K562 (cell line): ENCODE measurements at regions not wholly inside any gene's neighbourhood (a gene's known extent, or its start where the extent isn't known, plus 50 kb on each side); places are given as distances from the start of the nearest gene placed in this dataset.

Source experiments
- ATAC-seq: fragments of 200-7000 bp; cut with Tn5 transposase; 3 replicates; pipeline ENCODE4 v1.9.1; 2020; ENCODE audit warnings: moderate library complexity
- BruUV-seq: library from RNA; stranded (reverse); fragments of 400-500 nt; replicated peaks from 2 replicates; lab custom pipeline; 2021; lab: Mats Ljungman, UMichigan
- CTCF ChIA-PET: fragments of 300-600 bp; formaldehyde crosslinking; extraction: SDS; loops from one replicate; lab custom pipeline; 2021; ENCODE audit warnings: low intra/inter-chr PET ratio; lab: Yijun Ruan, JAX
- POLR2A ChIA-PET: fragments of 300-600, 350-650 bp; sonication (Branson Sonifier 250); formaldehyde crosslinking; extraction: SDS; loops from one replicate; lab custom pipeline; 2021; ENCODE audit warnings: antibody characterized with exemption, inconsistent platforms; lab: Yijun Ruan, JAX
- DNase-seq, 4 experiments: peaks; one replicate each; pipeline versions ENCODE4 v3.0.0 to v3.0.0-alpha.2; 2011 to 2018; ENCODE audit warnings: low spot score in 3 of 4, mixed read lengths in 3 of 4; ENCODE audit errors: extremely low read depth in 1 of 4
- FAIRE-seq: peaks from 2 replicates; lab custom pipeline; 2011; peaks lifted over from hg19 to GRCh38; lab: Jason Lieb, UNC
- H2AFZ ChIP-seq: 2 replicates; pipeline ENCODE4 v1.6.0; 2011; ENCODE audit warnings: low read depth, low read length, control low read depth, inconsistent platforms
- H3K27ac ChIP-seq: fragments of 200-600 bp; 3 replicates; pipeline ENCODE4 v1.8.0; 2011; ENCODE audit warnings: low read depth, mild to moderate bottlenecking, control low read depth, inconsistent platforms, low read length, moderate library complexity, mixed read lengths; ENCODE audit errors: extremely low read depth
- H3K27me3 ChIP-seq, 2 experiments: fragments of 300-600 bp in 1 of 2; 2 replicates in 1 of 2; 3 replicates in 1 of 2; pipeline versions ENCODE4 v1.6.0 to v1.8.0; 2011; ENCODE audit warnings: inconsistent platforms in 2 of 2, low read length in 2 of 2, mild to moderate bottlenecking in 1 of 2, mixed read lengths in 1 of 2, moderate library complexity in 1 of 2; ENCODE audit not compliant: control insufficient read depth in 2 of 2, insufficient read depth in 2 of 2
- H3K36me3 ChIP-seq: fragments of 300-600 bp; 3 replicates; pipeline ENCODE4 v1.8.0; 2011; ENCODE audit warnings: mild to moderate bottlenecking, low read length, inconsistent platforms; ENCODE audit not compliant: control insufficient read depth, insufficient read depth
- H3K4me1 ChIP-seq, 2 experiments: fragments of 200-600 bp in 1 of 2; replicated peaks in 1 of 2; 2 replicates in 1 of 2; 3 replicates in 1 of 2; pipeline versions ENCODE4 v1.5.1 to v1.8.0; 2011; ENCODE audit warnings: inconsistent platforms in 2 of 2, low read length in 2 of 2, mild to moderate bottlenecking in 1 of 2, mixed read lengths in 1 of 2, moderate library complexity in 1 of 2; ENCODE audit not compliant: control insufficient read depth in 2 of 2, insufficient read depth in 2 of 2
- H3K4me2 ChIP-seq: 2 replicates; pipeline ENCODE4 v1.6.1; 2011; ENCODE audit warnings: low read length, control low read depth, inconsistent platforms, mixed read lengths; ENCODE audit not compliant: insufficient read depth
- H3K4me3 ChIP-seq: fragments of 200-600 bp; sonication (generic), shearing (Covaris generic); 2 replicates; pipeline ENCODE4 v1.5.1; 2016; ENCODE audit warnings: control low read depth, inconsistent platforms
- H3K79me2 ChIP-seq: fragments of 200-600 bp; 3 replicates; pipeline ENCODE4 v1.8.0; 2011; ENCODE audit warnings: low read length, inconsistent platforms; ENCODE audit not compliant: control insufficient read depth, insufficient read depth
- H3K9ac ChIP-seq, 2 experiments: 2 replicates each; pipeline versions ENCODE4 v1.6.0 to v1.6.1; 2011; ENCODE audit warnings: low read depth in 2 of 2, low read length in 2 of 2, control low read depth in 1 of 2, inconsistent platforms in 1 of 2, mild to moderate bottlenecking in 1 of 2, mixed read lengths in 1 of 2; ENCODE audit not compliant: insufficient read depth in 1 of 2
- H3K9me1 ChIP-seq: one replicate; pipeline ENCODE4 v1.6.0; 2011; ENCODE audit warnings: inconsistent platforms, mild to moderate bottlenecking, low read length, moderate library complexity; ENCODE audit not compliant: control insufficient read depth, insufficient read depth
- H3K9me3 ChIP-seq: replicated peaks from 2 replicates; pipeline ENCODE4 v1.5.1; 2011; ENCODE audit warnings: low read depth, low read length, inconsistent platforms; ENCODE audit not compliant: control insufficient read depth, insufficient read depth
- H4K20me1 ChIP-seq: replicated peaks from 2 replicates; pipeline ENCODE4 v1.6.1; 2011; ENCODE audit warnings: low read length, inconsistent platforms, mixed read lengths; ENCODE audit not compliant: control insufficient read depth, insufficient read depth
- ATF3 ChIP-seq, 2 experiments: fragments of 450-650 bp in 1 of 2; sonication (generic) in 1 of 2; formaldehyde crosslinking in 1 of 2; IDR thresholded peaks in 1 of 2; conservative IDR thresholded peaks in 1 of 2; 2 replicates each; pipeline versions ENCODE4 v1.6.1 to v1.8.1; 2016 to 2023; ENCODE audit warnings: mild to moderate bottlenecking in 2 of 2, moderate library complexity in 2 of 2, inconsistent platforms in 1 of 2, missing genetic modification reagents in 1 of 2
- BRF2 ChIP-seq: IDR thresholded peaks from 3 replicates; pipeline ENCODE4 v1.6.1; 2011; ENCODE audit warnings: borderline replicate concordance, mild to moderate bottlenecking; ENCODE audit not compliant: insufficient read length, insufficient read depth
- C11orf30 ChIP-seq: fragments of 450-650 bp; IDR thresholded peaks from 2 replicates; pipeline ENCODE4 v1.6.1; 2016; ENCODE audit warnings: low read depth, mild to moderate bottlenecking
- CC2D1A ChIP-seq: fragments of 450-650 bp; IDR thresholded peaks from 2 replicates; pipeline ENCODE4 v1.6.1; 2017; ENCODE audit warnings: mild to moderate bottlenecking
- FOSL1 ChIP-seq: fragments of 200-800 bp; sonication (Bioruptor generic); conservative IDR thresholded peaks from 2 replicates; pipeline ENCODE4 v1.6.1; 2016; ENCODE audit warnings: missing genetic modification characterization, missing compliant biosample characterization
- GTF2A2 ChIP-seq: IDR thresholded peaks from 2 replicates; pipeline ENCODE4 v1.6.1; 2016; ENCODE audit warnings: mild to moderate bottlenecking, missing genetic modification characterization, missing compliant biosample characterization
- HOXB6 ChIP-seq: fragments of 250-450 bp; sonication (Bioruptor Pico); IDR thresholded peaks from 2 replicates; pipeline ENCODE4 v1.5.1; 2022; ENCODE audit warnings: mild to moderate bottlenecking, borderline replicate concordance
- JUNB ChIP-seq: fragments of 450-650 bp; formaldehyde crosslinking; conservative IDR thresholded peaks from 2 replicates; pipeline ENCODE4 v1.4.0; 2020; ENCODE audit warnings: mild to moderate bottlenecking
- JUND ChIP-seq, 2 experiments: IDR thresholded peaks; 2 replicates in 1 of 2; 3 replicates in 1 of 2; pipeline ENCODE4 v1.6.1; 2011; ENCODE audit warnings: borderline replicate concordance in 2 of 2, low read depth in 2 of 2, low read length in 2 of 2, improper control_type of control experiment in 1 of 2, missing biosample characterization in 1 of 2, missing genetic modification characterization in 1 of 2, missing genetic modification reagents in 1 of 2
- MAFF ChIP-seq: IDR thresholded peaks from 2 replicates; pipeline ENCODE4 v1.6.1; 2012; ENCODE audit warnings: low read length, improper control_type of control experiment
- MAFG ChIP-seq: fragments of 450-650 bp; conservative IDR thresholded peaks from 2 replicates; pipeline ENCODE4 v1.6.1; 2016; ENCODE audit warnings: missing genetic modification characterization, missing compliant biosample characterization
- MAFK ChIP-seq: IDR thresholded peaks from 2 replicates; pipeline ENCODE4 v1.6.1; 2011; ENCODE audit warnings: low read length, improper control_type of control experiment
- MEF2D ChIP-seq: conservative IDR thresholded peaks from 2 replicates; pipeline ENCODE4 v1.6.1; 2016; ENCODE audit warnings: low read depth, missing genetic modification characterization, missing compliant biosample characterization
- NFE2 ChIP-seq: IDR thresholded peaks from 2 replicates; pipeline ENCODE4 v1.6.1; 2014; ENCODE audit warnings: antibody characterized with exemption, low read depth
- NR1H2 ChIP-seq: sonication (generic); formaldehyde crosslinking; IDR thresholded peaks from 2 replicates; pipeline ENCODE4 v1.4.0; 2020; ENCODE audit warnings: mild to moderate bottlenecking, missing genetic modification reagents
- RCOR1 ChIP-seq, 2 experiments: IDR thresholded peaks; 2 replicates each; pipeline ENCODE4 v1.6.1; 2012; ENCODE audit warnings: low read depth in 2 of 2, low read length in 2 of 2, borderline replicate concordance in 1 of 2, improper control_type of control experiment in 1 of 2
- ZBTB49 ChIP-seq: sonication (generic); formaldehyde crosslinking; IDR thresholded peaks from 2 replicates; pipeline ENCODE4 v1.8.0; 2022; ENCODE audit warnings: missing genetic modification reagents, mild to moderate bottlenecking, borderline replicate concordance
- ZNF316 ChIP-seq: fragments of 450-650 bp; IDR thresholded peaks from 2 replicates; pipeline ENCODE4 v1.6.1; 2016
- WGBS: fragments of 100-300 bp; shearing (Covaris generic); methylation state at CpG from one replicate; pipeline ENCODE4 v1.1.6; 2016; ENCODE audit warnings: low coverage, mixed read lengths; ENCODE audit not compliant: insufficient coverage; ENCODE audit errors: missing lambda C conversion rate; 5-methylcytosine and 5-hydroxymethylcytosine counted together
- in situ Hi-C: fragments of 300-500 bp; cut with MboI; formaldehyde crosslinking; loops from 4 replicates; pipeline ENCODE4 v1.15.0; 2018; ENCODE audit warnings: inconsistent platforms, mixed read lengths
- intact Hi-C: fragments of 100-400 bp; cut with micrococcal nuclease; formaldehyde crosslinking; loops from 2 replicates; pipeline ENCODE4 v1.14.2; 2022

- no peaks in the 10 kb centered on the region for H3K4me1 ChIP-seq
- in situ Hi-C loops (no loop called here), intact Hi-C loops (no loop called here)
- no peaks in the 10 kb centered on the region for H3K27me3 ChIP-seq
- ChIA-PET POLR2A (no interaction called here), CTCF (no interaction called here)
- ATAC-seq (no peak), FAIRE-seq (peak; percentile 26), DNase-seq (no peak)
- H3K79me2 ChIP-seq = no peaks in the 10 kb centered on the region
- H3K9ac ChIP-seq = no peak overlapping the region
- no peak overlapping the region for H3K4me2 ChIP-seq
- no peak overlapping the region for H3K27ac ChIP-seq
- no peaks in the 10 kb centered on the region for H3K9me3 ChIP-seq
- no peaks in the 10 kb centered on the region for H3K9me1 ChIP-seq
- no peaks in the 10 kb centered on the region for H3K36me3 ChIP-seq
- no peak overlapping the region for H2AFZ ChIP-seq
- BruUV-seq = no TSS peak
- H4K20me1 ChIP-seq = no peaks in the 10 kb centered on the region
- 2% methylated on average over 3 of the region's 3 CpGs for WGBS
- no peak overlapping the region for H3K4me3 ChIP-seq
- TF ChIP-seq CC2D1A (no peak), MEF2D (tag) (no peak), ATF3 (IDR thresholded peaks at IDR 0.05) (peak; percentile 40; the same call in 1 of the 2 replicates), ATF3 (CRISPR knock-in tag; conservative IDR thresholded peaks at IDR 0.05) (no peak), MAFG (peak; percentile 95), JUND (IDR thresholded peaks at IDR 0.05; ENCODE audit: borderline replicate concordance, low read depth, low read length) (no peak), JUND (tag; IDR thresholded peaks at IDR 0.05; ENCODE audit: borderline replicate concordance, low read depth, low read length) (peak; percentile 44; the same call in 1 of the 3 replicates), ZNF316 (peak; percentile 95), GTF2A2 (no peak), C11orf30 (peak; percentile 93), FOSL1 (tag) (0 out of 2 replicates have a peak, but pooled peaks have one; percentile 17), BRF2 (no peak), NR1H2 (CRISPR knock-in tag) (no peak), NFE2 (peak; percentile 44; the same call in 1 of the 2 replicates), HOXB6 (no peak), MAFF (peak; percentile 89), RCOR1 (IDR thresholded peaks at IDR 0.05; ENCODE audit: borderline replicate concordance in 1 of 2, low read depth in 2 of 2, low read length in 2 of 2) (no peak), JUNB (CRISPR knock-in tag) (no peak), ZBTB49 (CRISPR knock-in tag) (no peak), MAFK (peak; percentile 94)
Observed at GRCh38 chr2:23283653-23284052, 101.3 kb upstream of the KLHL29 start.
